Thyroid gland (tissue), 4 donors: ENCODE measurements at regions not wholly inside any gene's neighbourhood (a gene's known extent, or its start where the extent isn't known, plus 50 kb on each side); places are given as distances from the start of the nearest gene placed in this dataset.

Experiments used
- POLR2A ChIP-seq, 2 donors: fragments of 450-650 bp; IDR thresholded peaks; one replicate each; pipeline ENCODE4 v1.6.1; 2017; ENCODE audit warnings: antibody characterized with exemption in 2 of 2, mild to moderate bottlenecking in 2 of 2, moderate library complexity in 1 of 2
- TF ChIP-seq, protein P1 (sequence below), 6 experiments: fragments of 200-600 bp in 3 of 6; fragments of 450-650 bp in 3 of 6; sonication (generic) in 3 of 6; IDR thresholded peaks; one replicate each; pipeline ENCODE4 v1.5.1; 2016 to 2019; ENCODE audit warnings: antibody characterized with exemption in 6 of 6, mild to moderate bottlenecking in 2 of 6, inconsistent platforms in 1 of 6, moderate library complexity in 1 of 6

DNA sequence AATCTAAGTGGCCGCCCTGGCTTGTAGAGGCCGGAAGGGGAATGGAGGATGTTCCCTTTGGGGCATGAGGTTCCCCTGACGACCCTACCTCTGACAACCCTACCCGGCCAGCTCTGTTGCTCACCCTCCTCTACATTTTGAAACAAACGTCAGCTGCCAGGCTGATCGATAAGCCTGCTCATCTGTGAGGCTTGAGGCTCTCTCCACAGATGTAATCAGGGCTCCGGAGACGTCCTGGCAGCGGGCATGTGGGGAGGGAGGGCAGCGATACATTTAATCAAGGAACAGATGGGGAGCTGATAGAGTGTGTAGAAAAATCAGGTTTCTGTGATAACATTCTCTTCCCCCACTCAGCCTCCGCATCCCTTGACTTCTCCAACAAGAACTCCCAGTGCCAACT, 212.3 kb upstream of the SDK2 start:
- TF ChIP-seq, protein P1, sequence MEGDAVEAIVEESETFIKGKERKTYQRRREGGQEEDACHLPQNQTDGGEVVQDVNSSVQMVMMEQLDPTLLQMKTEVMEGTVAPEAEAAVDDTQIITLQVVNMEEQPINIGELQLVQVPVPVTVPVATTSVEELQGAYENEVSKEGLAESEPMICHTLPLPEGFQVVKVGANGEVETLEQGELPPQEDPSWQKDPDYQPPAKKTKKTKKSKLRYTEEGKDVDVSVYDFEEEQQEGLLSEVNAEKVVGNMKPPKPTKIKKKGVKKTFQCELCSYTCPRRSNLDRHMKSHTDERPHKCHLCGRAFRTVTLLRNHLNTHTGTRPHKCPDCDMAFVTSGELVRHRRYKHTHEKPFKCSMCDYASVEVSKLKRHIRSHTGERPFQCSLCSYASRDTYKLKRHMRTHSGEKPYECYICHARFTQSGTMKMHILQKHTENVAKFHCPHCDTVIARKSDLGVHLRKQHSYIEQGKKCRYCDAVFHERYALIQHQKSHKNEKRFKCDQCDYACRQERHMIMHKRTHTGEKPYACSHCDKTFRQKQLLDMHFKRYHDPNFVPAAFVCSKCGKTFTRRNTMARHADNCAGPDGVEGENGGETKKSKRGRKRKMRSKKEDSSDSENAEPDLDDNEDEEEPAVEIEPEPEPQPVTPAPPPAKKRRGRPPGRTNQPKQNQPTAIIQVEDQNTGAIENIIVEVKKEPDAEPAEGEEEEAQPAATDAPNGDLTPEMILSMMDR (IDR thresholded peaks at IDR 0.05): no peak
- TF ChIP-seq POLR2A (IDR thresholded peaks at IDR 0.05): no peak
